C4-2B (cell line): ENCODE measurements at regions not wholly inside any gene's neighbourhood (a gene's known extent, or its start where the extent isn't known, plus 50 kb on each side); places are given as distances from the start of the nearest gene placed in this dataset.
"Not testable (repeated sequence)": the region's sequence is repeated elsewhere in the genome, so short reads cannot be mapped to it uniquely, and the experiment has no call there.

Source experiments
- H3K27ac ChIP-seq: fragments of 450-650 bp; 2 replicates; pipeline ENCODE4 v1.5.1; 2017
- ZFX ChIP-seq: fragments of 450-650 bp; IDR thresholded peaks from 2 replicates; pipeline ENCODE4 v1.6.1; 2017
- TF ChIP-seq, protein P1 (sequence below): fragments of 450-650 bp; conservative IDR thresholded peaks from 2 replicates; pipeline ENCODE4 v1.5.1; 2017; ENCODE audit warnings: mild to moderate bottlenecking

- not testable (repeated sequence) for H3K27ac ChIP-seq
These were observed 61.3 kb downstream of the SYF2 start for GRCh38 chr1:25171013-25171412.

DNA sequence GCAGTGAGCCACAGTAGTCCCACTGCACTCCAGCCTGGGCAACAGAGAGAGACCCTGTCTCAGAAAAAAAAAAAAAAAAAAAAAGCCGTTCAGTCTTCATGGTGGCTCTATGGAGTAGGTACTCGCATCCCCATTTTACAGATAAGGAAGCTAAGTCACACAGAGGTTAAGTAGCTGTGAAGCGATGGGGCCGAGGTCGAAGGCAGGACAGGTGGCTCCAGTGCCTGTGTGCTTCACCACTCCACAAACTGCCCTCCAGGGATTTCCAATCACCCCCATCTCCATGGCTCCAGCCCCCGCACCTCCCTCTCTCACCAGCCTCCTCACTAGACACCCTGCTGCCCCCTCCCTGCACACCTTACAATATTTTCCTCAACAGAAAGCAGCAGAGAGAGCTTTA, 61.9 kb downstream of the SYF2 start:
- no peak overlapping the region for H3K27ac ChIP-seq
- TF ChIP-seq, protein P1, sequence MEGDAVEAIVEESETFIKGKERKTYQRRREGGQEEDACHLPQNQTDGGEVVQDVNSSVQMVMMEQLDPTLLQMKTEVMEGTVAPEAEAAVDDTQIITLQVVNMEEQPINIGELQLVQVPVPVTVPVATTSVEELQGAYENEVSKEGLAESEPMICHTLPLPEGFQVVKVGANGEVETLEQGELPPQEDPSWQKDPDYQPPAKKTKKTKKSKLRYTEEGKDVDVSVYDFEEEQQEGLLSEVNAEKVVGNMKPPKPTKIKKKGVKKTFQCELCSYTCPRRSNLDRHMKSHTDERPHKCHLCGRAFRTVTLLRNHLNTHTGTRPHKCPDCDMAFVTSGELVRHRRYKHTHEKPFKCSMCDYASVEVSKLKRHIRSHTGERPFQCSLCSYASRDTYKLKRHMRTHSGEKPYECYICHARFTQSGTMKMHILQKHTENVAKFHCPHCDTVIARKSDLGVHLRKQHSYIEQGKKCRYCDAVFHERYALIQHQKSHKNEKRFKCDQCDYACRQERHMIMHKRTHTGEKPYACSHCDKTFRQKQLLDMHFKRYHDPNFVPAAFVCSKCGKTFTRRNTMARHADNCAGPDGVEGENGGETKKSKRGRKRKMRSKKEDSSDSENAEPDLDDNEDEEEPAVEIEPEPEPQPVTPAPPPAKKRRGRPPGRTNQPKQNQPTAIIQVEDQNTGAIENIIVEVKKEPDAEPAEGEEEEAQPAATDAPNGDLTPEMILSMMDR, result no peak
- no peak for TF ChIP-seq ZFX

- no peak overlapping the region for H3K27ac ChIP-seq
- TF ChIP-seq, protein P1, result no peak
- TF ChIP-seq ZFX, result no peak
These were observed 62.7 kb downstream of the SYF2 start for GRCh38 chr1:25169610-25170009.

DNA sequence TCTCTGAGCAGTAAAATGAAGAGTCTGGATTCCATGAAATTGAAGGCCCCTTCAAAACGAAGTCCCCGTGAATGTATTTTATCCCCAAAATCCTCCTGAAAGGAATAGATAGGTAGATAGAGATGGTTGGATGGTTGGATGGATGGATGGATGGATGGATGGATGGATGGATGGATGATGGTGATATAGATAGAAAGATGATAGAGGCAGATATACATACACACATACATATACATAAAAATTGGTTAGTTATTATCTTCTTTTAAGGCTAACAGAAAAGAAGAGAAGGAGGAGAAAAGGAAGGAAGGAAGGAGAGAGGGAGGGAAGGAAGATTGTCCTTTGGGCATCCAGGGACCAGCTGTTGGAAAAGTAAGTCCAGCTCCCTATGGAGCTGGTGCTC, 63.1 kb downstream of the SYF2 start:
- TF ChIP-seq ZFX, result no peak
- TF ChIP-seq, protein P1, result no peak
- H3K27ac ChIP-seq, result no peak overlapping the region

GRCh38 chr1:25168193-25169071, 63.9 kb downstream of the SYF2 start:
- no peak for TF ChIP-seq ZFX
- TF ChIP-seq, protein P1, result no peak
- no peak overlapping the region for H3K27ac ChIP-seq

DNA sequence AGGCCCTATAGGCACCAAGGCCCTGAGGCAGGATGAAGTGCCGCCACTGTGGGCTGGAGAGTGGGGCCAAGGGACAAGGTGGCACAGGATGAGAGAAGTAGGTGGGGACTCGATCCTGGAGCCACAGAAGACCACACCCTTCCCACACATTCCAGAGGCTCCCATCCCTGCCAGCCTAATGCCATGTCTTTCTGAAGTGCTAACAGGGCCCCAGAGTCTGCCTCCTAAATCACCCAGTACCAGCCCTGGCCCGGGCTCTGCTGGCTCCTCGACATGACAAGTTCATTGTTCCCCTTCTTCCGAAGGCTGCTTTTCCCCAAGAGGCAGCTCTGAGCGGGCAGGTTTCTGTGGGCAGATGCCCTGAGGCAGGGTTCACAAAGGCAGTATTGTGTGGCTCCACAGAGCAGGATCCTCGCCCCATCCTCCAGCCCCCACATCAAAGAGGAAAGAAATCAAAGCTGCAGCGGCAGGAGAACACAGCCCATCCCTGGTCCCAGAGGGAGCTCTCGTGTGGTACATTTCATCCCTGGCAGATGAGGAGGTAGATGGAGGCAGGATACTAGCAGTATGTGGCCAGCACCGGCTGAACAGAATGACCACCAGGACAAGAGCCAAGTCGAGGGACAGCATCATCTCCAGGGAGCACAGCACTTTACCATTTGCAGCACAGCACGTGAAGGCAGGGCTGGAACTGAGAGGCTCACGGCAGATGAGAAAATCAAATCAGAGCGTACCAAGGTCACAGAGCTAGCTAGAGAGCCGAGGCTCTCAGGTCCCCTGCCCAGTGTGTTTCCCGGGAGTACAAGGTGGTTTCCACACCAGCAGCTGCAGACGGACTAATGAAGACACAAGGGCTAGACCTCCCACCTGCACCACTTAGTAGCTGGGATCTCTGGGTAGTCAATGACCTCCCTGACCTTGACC, 64.8 kb downstream of the SYF2 start:
- TF ChIP-seq, protein P1, result no peak
- no peak for TF ChIP-seq ZFX
- no peak overlapping the region for H3K27ac ChIP-seq

DNA sequence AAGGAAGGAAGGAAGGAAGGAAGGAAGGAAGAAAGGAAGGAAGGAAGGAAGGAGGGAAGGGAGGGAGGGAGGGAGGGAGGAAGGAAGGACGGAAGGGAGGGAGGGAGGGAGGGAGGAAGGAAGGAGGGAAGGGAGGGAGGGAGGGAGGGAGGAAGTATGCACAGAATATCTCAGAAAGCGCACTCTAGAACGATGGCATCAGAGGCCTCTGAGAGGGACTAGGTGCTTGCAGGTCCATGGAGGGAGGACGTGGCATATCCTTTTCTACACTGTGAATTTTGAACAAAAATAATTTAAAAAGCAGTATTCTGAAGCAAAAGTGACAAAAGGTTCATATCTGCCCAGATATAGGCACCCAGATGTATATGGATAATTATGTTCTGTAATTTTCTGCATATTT, 65.5 kb downstream of the SYF2 start:
- H3K27ac ChIP-seq, result no peak overlapping the region
- TF ChIP-seq, protein P1, result no peak
- no peak for TF ChIP-seq ZFX
